ENCODE measurements at regions not wholly inside any gene's neighbourhood (a gene's known extent, or its start where the extent isn't known, plus 50 kb on each side); places are given as distances from the start of the nearest gene placed in this dataset.

DNA sequence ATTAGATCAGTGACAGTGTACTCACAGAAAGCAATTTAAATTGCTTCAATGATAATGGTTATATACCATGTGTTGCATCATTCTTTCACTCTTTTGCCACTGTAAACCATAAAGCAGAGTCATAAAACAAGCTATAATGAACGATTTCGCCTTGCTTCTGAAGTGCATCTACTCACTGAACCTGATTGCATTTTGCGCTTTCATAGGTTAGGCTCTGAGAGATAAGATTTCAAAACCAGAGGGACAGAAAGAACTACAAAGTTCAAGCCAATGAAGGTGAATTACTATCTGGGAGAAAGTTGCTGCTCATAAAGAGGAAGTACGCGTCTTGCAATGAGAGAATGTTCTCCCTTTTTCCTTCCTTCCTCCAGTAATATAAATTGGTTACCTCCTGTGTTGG lies 412.7 kb downstream of the CETN3 start:
- in situ Hi-C loops (cut with HindIII; ENCODE audit: low sequenced_read_pairs), result no loop called here
- TF ChIP-seq CTCF (IDR thresholded peaks at IDR 0.05; ENCODE audit: low read depth, low read length), result no peak
- no peak overlapping the region for H3K4me3 ChIP-seq (ENCODE audit: low read depth, low read length)
- DNase-seq (ENCODE audit: low read depth, low spot score), result no peak

- no peak for TF ChIP-seq CTCF (IDR thresholded peaks at IDR 0.05; ENCODE audit: low read depth, low read length)
- DNase-seq (ENCODE audit: low read depth, low spot score), result no peak
- in situ Hi-C loops (cut with HindIII; ENCODE audit: low sequenced_read_pairs), result no loop called here
- no peak overlapping the region for H3K4me3 ChIP-seq (ENCODE audit: low read depth, low read length)
Measured at GRCh38 chr5:89996335-89996734, 413.2 kb downstream of the CETN3 start.

DNA sequence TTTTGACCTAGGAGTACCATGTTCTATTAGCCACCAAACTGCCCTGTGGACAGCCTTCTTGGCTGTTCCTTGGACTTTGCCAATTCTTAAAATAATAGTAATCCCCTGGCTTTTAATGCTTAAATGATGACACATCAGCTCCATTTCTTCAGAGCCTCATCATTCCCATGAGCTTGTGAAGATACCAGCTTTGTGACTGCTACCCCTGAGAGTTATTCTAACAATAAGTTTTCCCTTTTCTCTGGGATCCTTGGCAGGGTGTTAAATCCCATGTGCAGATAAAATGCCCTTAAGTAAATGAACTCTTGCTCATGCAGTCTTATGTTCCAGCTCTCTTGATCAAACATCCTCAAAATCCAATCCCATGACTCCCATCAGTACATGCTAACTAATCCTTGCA lies 415.3 kb downstream of the CETN3 start:
- no peak for DNase-seq (ENCODE audit: low read depth, low spot score)
- no peak for TF ChIP-seq CTCF (IDR thresholded peaks at IDR 0.05; ENCODE audit: low read depth, low read length)
- in situ Hi-C loops (cut with HindIII; ENCODE audit: low sequenced_read_pairs), result no loop called here
- no peak overlapping the region for H3K4me3 ChIP-seq (ENCODE audit: low read depth, low read length)

DNA sequence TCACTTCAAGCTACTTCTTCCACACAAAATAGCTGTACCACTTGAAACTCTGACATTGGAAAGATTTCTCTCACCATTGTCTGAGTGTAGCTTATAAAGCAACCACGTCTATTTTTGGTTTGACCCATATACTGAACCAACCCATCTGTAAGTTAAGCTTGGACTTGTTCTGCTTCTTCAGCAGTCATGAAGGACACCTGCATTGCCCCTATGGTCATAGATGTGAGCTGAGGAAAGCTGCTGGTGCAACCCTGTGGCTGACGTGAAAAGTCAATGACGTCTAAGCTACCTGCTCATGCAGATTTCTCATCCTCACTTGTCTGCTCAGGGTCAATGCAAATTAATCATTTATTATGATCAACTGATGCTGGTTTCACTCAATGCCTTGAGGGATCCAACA lies 417.4 kb downstream of the CETN3 start:
- in situ Hi-C loops (cut with HindIII; ENCODE audit: low sequenced_read_pairs), result no loop called here
- no peak for DNase-seq (ENCODE audit: low read depth, low spot score)
- no peak for TF ChIP-seq CTCF (IDR thresholded peaks at IDR 0.05; ENCODE audit: low read depth, low read length)
- H3K4me3 ChIP-seq (ENCODE audit: low read depth, low read length), result no peak overlapping the region

DNA sequence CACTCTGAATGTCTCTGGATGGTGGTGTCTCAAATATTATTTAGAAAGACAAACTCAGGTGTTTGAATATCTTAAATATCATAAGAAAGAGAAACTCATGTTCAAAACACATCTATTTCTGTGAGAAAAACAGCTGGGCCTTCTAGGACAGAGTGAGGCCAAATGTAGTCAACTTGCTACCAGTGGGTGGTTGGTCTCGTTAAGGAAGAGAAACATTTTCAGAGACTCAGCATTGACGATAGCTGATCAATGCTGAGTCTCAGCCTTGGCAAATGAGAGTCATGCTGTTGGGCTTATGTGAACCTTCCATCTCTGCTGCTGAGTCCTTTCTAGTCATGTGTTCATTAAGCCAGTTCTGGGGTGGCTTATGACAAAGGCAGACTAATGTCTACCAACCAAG lies 418.0 kb downstream of the CETN3 start:
- TF ChIP-seq CTCF (IDR thresholded peaks at IDR 0.05; ENCODE audit: low read depth, low read length), result no peak
- in situ Hi-C loops (cut with HindIII; ENCODE audit: low sequenced_read_pairs), result no loop called here

GRCh38 chr5:89989776-89990175 lies 419.8 kb downstream of the CETN3 start:
- no peak for DNase-seq (ENCODE audit: low read depth, low spot score)
- H3K4me3 ChIP-seq (ENCODE audit: low read depth, low read length), result no peak overlapping the region
- in situ Hi-C loops (cut with HindIII; ENCODE audit: low sequenced_read_pairs), result no loop called here
- TF ChIP-seq CTCF (IDR thresholded peaks at IDR 0.05; ENCODE audit: low read depth, low read length), result no peak

More for the DNA sequence above, 418.0 kb downstream of the CETN3 start:
- no peak overlapping the region for H3K4me3 ChIP-seq (ENCODE audit: low read depth, low read length)
- DNase-seq (ENCODE audit: low read depth, low spot score), result no peak
